Epithelial cell of proximal tubule (primary cell): ENCODE measurements at regions not wholly inside any gene's neighbourhood (a gene's known extent, or its start where the extent isn't known, plus 50 kb on each side); places are given as distances from the start of the nearest gene placed in this dataset.

Source experiments
- DNase-seq: peaks from one replicate; pipeline ENCODE4 v3.0.0-alpha.2; 2011; ENCODE audit warnings: low read depth
- H3K4me3 ChIP-seq: 2 replicates; pipeline ENCODE4 v1.5.1; 2011; ENCODE audit warnings: low read depth, mild to moderate bottlenecking, low read length
- TF ChIP-seq, protein P1 (sequence below): conservative IDR thresholded peaks from 2 replicates; pipeline ENCODE4 v1.5.1; 2012; ENCODE audit warnings: low read depth, mild to moderate bottlenecking, low read length

DNA sequence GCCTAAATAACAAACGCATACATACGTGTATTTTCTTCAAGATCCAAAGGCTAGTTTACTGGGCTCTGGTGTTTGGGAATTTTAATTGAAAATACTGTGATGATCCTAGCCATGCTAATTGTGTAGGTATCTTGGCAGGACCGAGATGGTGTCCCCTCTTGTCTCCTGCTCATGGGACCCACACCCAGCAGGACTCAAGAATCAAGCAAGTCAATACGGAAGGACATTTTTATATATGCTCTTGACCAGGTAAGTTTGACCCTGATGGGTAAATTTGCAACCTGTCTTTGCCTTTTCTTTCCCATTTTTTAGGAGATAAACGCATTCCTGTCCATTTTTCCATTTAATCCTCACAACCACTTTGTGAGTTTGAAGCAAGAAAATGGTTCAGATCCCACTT is 111.8 kb upstream of the MYCN start:
- no peak for DNase-seq
- TF ChIP-seq, protein P1, sequence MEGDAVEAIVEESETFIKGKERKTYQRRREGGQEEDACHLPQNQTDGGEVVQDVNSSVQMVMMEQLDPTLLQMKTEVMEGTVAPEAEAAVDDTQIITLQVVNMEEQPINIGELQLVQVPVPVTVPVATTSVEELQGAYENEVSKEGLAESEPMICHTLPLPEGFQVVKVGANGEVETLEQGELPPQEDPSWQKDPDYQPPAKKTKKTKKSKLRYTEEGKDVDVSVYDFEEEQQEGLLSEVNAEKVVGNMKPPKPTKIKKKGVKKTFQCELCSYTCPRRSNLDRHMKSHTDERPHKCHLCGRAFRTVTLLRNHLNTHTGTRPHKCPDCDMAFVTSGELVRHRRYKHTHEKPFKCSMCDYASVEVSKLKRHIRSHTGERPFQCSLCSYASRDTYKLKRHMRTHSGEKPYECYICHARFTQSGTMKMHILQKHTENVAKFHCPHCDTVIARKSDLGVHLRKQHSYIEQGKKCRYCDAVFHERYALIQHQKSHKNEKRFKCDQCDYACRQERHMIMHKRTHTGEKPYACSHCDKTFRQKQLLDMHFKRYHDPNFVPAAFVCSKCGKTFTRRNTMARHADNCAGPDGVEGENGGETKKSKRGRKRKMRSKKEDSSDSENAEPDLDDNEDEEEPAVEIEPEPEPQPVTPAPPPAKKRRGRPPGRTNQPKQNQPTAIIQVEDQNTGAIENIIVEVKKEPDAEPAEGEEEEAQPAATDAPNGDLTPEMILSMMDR = no peak

DNA sequence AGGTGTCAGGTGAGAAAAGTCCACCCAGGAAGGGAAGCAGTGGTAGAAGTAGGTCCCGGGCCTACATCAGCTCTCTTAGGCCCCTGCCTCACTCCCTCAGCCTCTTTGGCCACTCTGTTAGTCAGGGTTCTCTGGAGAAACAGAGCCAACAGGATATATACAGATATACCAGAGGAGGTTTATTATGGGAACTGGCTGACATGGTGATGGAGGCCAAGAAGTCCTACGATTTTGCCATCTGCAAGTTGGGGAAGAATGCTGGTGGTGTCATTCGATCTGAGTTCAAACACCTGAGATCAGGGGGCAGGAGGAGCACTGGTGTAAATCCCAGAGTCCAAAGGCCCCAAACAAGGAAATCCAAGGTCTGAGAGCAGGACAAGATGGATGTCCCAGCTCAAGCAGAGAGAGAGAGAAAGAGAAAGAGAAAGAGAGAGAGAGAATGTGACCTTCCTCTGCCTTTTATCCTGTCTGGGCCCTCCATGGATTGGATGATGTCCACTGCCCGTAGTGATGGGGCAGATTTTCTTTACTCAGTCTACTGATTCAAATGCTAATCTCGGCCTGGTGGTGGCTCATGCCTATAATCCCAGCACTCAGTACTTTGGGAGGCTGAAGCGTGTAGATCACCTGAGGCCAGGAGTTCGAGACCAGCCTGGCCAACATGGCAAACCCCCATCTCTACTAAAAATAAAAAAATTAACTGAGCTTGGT is 111.1 kb upstream of the MYCN start:
- TF ChIP-seq, protein P1 = no peak
- H3K4me3 ChIP-seq = no peak overlapping the region
- DNase-seq = no peak

More for the DNA sequence above, 111.8 kb upstream of the MYCN start:
- no peak overlapping the region for H3K4me3 ChIP-seq

DNA sequence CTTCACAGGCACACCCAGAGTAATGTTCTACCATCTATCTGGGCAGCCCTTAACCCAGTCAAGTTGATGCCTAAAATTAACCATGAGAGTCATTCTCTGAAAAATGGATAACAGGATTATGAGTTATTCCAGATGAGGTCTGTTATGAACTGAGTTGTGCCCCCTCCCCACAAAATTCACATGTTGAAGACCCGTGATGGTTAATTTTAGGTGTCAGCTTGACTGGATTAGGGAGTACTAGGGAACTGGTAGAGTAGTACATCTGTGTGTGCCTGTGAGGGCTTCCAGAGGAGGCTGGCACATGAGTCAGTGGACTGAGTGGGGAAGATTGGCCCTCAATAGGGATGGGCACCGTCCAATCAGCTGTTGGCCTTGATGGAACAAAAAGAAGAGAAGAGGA is 110.4 kb upstream of the MYCN start:
- TF ChIP-seq, protein P1 = no peak
- no peak overlapping the region for H3K4me3 ChIP-seq
- no peak for DNase-seq

DNA sequence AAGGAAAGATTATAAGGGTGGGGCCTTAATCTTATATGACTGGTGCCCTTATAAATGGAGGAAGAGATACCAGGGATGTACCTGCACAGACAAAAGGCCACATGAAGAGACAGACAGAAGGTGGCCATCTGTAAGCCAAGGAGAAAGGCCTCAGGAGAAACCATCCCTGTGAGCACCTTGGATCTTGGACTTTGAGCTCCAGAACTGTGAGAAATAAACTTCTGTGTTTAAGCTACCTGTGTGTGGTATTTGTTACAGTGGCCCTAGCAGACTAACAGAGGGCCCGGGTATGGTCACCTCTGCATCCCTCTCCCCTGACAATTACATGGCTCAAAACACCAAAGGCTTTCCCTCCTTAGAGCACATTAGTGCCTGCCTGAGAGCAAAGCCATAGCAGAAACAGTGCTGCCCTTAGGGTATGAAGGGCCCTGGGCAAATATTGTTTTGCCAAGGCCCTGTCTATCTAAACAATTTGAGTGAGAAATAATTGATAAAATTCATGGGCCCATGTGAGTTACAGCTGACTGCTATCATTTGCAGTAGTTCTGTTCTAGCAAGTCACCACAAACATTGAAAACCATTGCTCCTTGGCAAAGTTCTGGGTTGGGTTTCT is 109.3 kb upstream of the MYCN start:
- TF ChIP-seq, protein P1 = no peak
- no peak overlapping the region for H3K4me3 ChIP-seq
- no peak for DNase-seq

DNA sequence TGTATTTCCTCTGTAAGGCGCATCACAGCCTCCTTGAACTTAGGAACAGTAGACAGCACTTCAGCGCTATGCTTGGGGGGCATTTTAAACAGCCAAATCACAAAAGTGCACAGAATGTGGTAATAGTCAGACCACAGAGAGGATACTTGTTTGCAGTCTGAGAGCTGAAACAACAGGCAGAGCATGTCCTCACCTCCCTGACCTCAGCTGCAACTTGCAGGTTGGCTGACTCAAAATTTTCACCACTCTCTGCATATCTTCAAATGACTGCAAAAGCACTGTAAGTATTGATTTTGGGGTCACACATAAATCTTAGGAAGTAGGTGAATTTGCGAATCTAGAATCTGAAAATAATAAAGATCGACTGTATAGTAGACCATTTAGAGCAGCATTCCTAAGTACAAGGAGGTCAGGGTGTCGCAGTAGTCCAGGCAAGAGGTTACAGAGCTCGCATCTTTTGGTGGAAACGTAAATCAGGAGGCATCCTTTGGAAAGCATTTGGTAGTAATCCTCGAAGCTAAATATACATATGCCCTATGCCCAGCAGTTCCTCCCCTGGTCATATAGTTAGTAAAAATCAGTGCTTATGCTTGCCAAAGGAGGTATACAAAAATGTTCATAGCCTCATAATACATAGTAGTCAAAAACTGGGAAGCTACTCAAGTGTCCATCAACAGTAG is 108.2 kb upstream of the MYCN start:
- H3K4me3 ChIP-seq = no peak overlapping the region
- DNase-seq = no peak
- TF ChIP-seq, protein P1 = no peak

DNA sequence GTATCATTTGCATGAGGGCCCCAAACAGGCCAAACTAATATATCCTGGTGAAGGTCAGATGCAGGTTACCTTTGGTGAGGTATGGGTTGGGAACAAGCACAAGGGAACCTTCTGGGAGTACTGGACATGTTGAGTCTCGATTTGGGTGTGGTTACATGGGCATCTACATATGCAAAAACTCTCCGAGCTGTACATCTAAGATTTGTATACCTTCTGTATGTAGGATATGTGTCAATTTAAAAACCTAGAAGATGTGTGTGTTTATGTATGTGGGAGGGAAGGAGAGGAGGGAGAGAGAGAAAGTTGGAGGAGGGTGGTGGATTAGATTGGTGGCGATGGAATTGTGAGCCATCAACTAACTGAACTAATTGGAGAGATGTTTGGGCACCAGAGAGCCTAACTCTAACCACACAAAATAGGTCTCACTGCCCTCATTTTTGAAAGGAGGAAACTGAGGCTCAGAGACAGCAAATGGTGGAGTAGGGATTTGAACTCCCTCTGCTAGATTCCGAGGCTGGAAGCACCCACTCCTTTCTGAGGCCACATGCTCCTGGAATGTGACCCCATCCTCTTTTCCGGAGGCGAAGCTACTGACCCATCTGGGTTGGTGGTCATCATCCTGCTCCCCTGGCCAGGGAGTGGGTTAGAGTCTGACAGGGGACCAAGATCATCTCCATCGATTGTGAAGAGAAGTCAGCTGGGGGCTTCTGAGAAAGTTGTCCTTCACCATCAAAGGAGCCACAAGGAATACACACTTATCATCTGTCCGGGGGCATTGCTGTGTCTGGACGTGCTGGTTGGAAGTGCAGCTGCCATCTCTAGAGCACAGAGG is 107.3 kb upstream of the MYCN start:
- TF ChIP-seq, protein P1 = no peak
- no peak overlapping the region for H3K4me3 ChIP-seq
- DNase-seq = no peak
